MCF 10A (cell line): ENCODE measurements at regions not wholly inside any gene's neighbourhood (a gene's known extent, or its start where the extent isn't known, plus 50 kb on each side); places are given as distances from the start of the nearest gene placed in this dataset.

Source experiments
- BruUV-seq: library from RNA; stranded (reverse); fragments of 400-500 nt; replicated peaks from 2 replicates; lab custom pipeline; 2021; lab: Mats Ljungman, UMichigan
- CTCF ChIA-PET: fragments of 300-600 bp; sonication (Branson Sonifier 250); formaldehyde crosslinking; extraction: SDS; loops from one replicate; lab custom pipeline; 2021; ENCODE audit warnings: antibody characterized with exemption, inconsistent platforms; lab: Yijun Ruan, JAX
- POLR2A ChIA-PET: fragments of 300-600, 350-650 bp; sonication (Branson Sonifier 250); formaldehyde crosslinking; extraction: SDS; loops from one replicate; lab custom pipeline; 2020; ENCODE audit warnings: antibody characterized with exemption, inconsistent platforms; lab: Yijun Ruan, JAX
- DNase-seq: peaks from one replicate; pipeline ENCODE4 v3.0.0-alpha.2; 2018; ENCODE audit not compliant: unreplicated experiment
- H3K27ac Mint-ChIP-seq: one replicate; pipeline ENCODE4 v1.8.0; 2022; ENCODE audit warnings: mild to moderate bottlenecking, low read depth, mixed read lengths; ENCODE audit not compliant: unreplicated experiment
- H3K27me3 Mint-ChIP-seq: one replicate; pipeline ENCODE4 v1.8.0; 2022; ENCODE audit warnings: mixed read lengths; ENCODE audit not compliant: insufficient read depth, unreplicated experiment
- H3K36me3 Mint-ChIP-seq: one replicate; pipeline ENCODE4 v1.8.0; 2022; ENCODE audit warnings: mild to moderate bottlenecking, moderate library complexity, mixed read lengths; ENCODE audit not compliant: insufficient read depth, unreplicated experiment
- H3K4me1 Mint-ChIP-seq: one replicate; pipeline ENCODE4 v1.8.0; 2022; ENCODE audit warnings: mixed read lengths; ENCODE audit not compliant: insufficient read depth, unreplicated experiment
- H3K4me3 Mint-ChIP-seq: one replicate; pipeline ENCODE4 v1.8.0; 2022; ENCODE audit warnings: mild to moderate bottlenecking, moderate library complexity, mixed read lengths; ENCODE audit not compliant: unreplicated experiment
- H3K9me3 Mint-ChIP-seq: one replicate; pipeline ENCODE4 v1.8.0; 2022; ENCODE audit warnings: mixed read lengths; ENCODE audit not compliant: unreplicated experiment
- intact Hi-C: fragments of 100-400 bp; cut with micrococcal nuclease; formaldehyde crosslinking; loops from 2 replicates; pipeline ENCODE4 v1.14.1; 2022
- TF ChIP-seq, protein P1 (sequence below): fragments of 200-600 bp; IDR thresholded peaks from one replicate; pipeline ENCODE4 v1.8.0; 2022; ENCODE audit warnings: antibody characterized with exemption, mild to moderate bottlenecking; ENCODE audit not compliant: unreplicated experiment

DNA sequence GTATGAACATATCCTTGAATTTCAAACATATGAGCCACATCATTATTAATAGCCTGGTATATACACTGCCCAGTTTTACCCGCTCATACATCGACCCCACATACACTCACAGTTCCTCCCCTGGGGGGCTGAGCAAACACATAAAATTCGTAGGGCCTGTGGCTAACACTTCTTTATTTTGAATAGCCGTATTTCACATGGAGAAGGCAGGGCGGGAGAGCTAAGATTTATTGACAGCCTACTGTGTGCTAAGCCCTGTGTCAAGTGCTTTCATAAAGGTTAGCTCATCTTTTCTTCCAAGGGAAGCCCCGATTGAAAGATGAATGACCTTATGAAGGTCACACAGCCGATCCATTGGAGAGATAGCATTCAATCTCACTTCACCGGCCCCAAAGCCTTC is 134.4 kb downstream of the ENC1 start:
- DNase-seq, result no peak
- H3K27me3 Mint-ChIP-seq, result no peaks in the 10 kb centered on the region
- ChIA-PET CTCF (interaction anchor here (1.3 kb wide), 1 partner anchor 13 kb away, joined by 3 read pairs; no protein-coding TSS in a partner anchor), POLR2A (no interaction called here)
- BruUV-seq, result no TSS peak
- H3K4me1 Mint-ChIP-seq, result no peaks in the 10 kb centered on the region
- intact Hi-C loops, result no loop called here
- H3K4me3 Mint-ChIP-seq, result no peak overlapping the region
- H3K36me3 Mint-ChIP-seq, result no peaks in the 10 kb centered on the region
- no peaks in the 10 kb centered on the region for H3K9me3 Mint-ChIP-seq
- TF ChIP-seq, protein P1, sequence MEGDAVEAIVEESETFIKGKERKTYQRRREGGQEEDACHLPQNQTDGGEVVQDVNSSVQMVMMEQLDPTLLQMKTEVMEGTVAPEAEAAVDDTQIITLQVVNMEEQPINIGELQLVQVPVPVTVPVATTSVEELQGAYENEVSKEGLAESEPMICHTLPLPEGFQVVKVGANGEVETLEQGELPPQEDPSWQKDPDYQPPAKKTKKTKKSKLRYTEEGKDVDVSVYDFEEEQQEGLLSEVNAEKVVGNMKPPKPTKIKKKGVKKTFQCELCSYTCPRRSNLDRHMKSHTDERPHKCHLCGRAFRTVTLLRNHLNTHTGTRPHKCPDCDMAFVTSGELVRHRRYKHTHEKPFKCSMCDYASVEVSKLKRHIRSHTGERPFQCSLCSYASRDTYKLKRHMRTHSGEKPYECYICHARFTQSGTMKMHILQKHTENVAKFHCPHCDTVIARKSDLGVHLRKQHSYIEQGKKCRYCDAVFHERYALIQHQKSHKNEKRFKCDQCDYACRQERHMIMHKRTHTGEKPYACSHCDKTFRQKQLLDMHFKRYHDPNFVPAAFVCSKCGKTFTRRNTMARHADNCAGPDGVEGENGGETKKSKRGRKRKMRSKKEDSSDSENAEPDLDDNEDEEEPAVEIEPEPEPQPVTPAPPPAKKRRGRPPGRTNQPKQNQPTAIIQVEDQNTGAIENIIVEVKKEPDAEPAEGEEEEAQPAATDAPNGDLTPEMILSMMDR, result no peak
- H3K27ac Mint-ChIP-seq, result no peak overlapping the region

DNA sequence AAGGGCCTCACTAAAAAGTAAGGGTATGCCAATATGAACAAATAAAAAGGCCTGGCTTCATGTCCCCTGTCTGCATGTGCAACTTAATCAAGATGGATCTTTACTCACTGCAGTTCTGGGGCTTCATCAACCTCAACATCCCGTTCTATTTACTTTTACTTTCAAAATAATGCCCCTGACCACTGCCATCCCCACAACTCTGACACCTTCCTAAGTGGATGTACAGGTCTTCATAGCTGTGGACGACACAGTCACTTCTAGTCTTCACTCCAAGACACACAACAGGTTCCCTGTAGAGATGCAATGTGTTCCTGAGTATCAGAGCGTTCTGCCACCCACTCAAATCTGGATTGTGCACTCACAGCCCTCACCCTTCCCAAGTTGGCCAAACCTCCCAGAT is 136.1 kb downstream of the ENC1 start:
- no peak for DNase-seq
- Mint-ChIP-seq H3K9me3 (no peaks in the 10 kb centered on the region), H3K4me1 (no peaks in the 10 kb centered on the region), H3K27ac (no peak overlapping the region), H3K36me3 (no peaks in the 10 kb centered on the region), H3K4me3 (no peak overlapping the region), H3K27me3 (no peaks in the 10 kb centered on the region)
- no TSS peak for BruUV-seq
- CTCF ChIA-PET, result no interaction called here
- TF ChIP-seq, protein P1, result no peak
- POLR2A ChIA-PET, result no interaction called here
- intact Hi-C loops, result no loop called here

DNA sequence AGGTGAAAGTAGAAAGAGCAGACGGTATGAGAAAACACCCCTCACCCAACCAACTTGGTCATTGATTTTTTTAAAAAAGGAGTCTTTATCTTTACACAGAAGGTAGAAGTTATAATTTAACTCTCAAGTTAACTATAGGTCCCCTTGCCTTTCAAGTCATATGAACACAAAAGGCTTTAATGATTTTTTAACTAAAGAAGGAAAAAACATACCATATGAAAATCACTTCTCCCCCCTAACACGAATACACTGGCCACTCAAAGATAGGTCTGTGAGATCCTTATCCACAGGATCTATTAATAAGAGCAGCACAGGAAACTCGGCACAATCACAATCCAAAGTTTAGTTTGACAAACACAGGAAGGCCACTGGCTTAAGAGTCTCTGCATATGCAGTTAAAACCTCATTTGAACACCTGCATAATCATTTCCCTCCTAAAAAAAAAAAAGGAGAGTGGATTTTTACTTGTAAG is 138.0 kb downstream of the ENC1 start:
- CTCF ChIA-PET, result interaction anchor here (0.6 kb wide), 1 partner anchor 74 kb away, joined by 3 read pairs; no protein-coding TSS in a partner anchor
- intact Hi-C loops, result no loop called here
- Mint-ChIP-seq H3K4me3 (no peak overlapping the region), H3K4me1 (no peaks in the 10 kb centered on the region), H3K27me3 (no peaks in the 10 kb centered on the region), H3K9me3 (no peaks in the 10 kb centered on the region), H3K27ac (peak overlapping the region; percentile 43), H3K36me3 (no peaks in the 10 kb centered on the region)
- TF ChIP-seq, protein P1, result no peak
- no peak for DNase-seq
- BruUV-seq, result no TSS peak
- POLR2A ChIA-PET, result no interaction called here

- Mint-ChIP-seq H3K9me3 (no peaks in the 10 kb centered on the region), H3K36me3 (no peaks in the 10 kb centered on the region), H3K4me1 (no peaks in the 10 kb centered on the region), H3K27me3 (no peaks in the 10 kb centered on the region), H3K27ac (peak overlapping the region; percentile 43), H3K4me3 (no peak overlapping the region)
- no TSS peak for BruUV-seq
- TF ChIP-seq, protein P1, result no peak
- CTCF ChIA-PET, result no interaction called here
- POLR2A ChIA-PET, result no interaction called here
- no peak for DNase-seq
- intact Hi-C loops, result no loop called here
These were observed 138.7 kb downstream of the ENC1 start for GRCh38 chr5:74501674-74502478.
